NCI-H2107 treated with DMSO at 0.1 percent for 48 hours (cell line): ENCODE measurements at regions not wholly inside any gene's neighbourhood (a gene's known extent, or its start where the extent isn't known, plus 50 kb on each side); places are given as distances from the start of the nearest gene placed in this dataset.
"Not testable (repeated sequence)": the region's sequence is repeated elsewhere in the genome, so short reads cannot be mapped to it uniquely, and the experiment has no call there.

Experiments used
- DNase-seq: peaks from one replicate; lab custom pipeline; 2025; ENCODE audit not compliant: unreplicated experiment; lab: John Stamatoyannopoulos, UW

DNA sequence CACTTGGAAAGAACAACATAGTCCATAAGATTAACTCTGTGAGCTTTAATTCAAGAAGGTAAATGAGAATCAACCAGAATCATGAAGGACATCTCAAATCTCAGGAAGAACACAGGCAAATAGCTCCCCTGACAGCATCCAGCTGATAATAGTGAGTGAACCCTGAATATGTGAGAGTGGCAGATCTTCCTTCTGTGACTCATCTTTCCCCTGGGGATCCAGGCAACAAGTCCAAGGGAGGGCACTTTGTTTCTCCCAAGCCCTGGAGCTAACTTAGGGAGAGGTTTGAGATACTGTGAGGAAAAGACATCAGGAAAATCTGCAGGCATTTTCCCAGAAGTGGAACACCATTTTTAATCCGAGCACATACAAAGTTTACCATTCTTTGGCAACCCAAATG is 763.9 kb upstream of the MGAT4C start:
- no peak for DNase-seq

DNA sequence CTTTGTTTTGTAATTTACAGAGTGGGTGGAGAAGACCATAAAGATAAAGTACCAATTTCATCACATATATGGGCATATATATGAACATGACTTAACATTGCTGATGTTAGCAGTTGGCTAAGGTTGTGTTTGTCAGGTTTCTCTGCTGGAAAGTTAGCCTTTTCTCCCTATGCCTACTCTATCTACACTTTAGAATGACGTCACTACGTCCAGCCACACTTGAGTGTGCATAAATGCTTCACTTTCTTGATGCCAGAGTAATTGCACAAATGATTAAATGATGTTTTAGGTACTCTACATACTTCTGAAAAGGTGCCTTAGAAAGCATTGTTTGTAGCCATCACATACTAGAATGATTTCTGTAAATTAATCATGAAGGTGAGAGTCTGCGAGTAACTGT is 759.2 kb upstream of the MGAT4C start:
- no peak for DNase-seq

DNA sequence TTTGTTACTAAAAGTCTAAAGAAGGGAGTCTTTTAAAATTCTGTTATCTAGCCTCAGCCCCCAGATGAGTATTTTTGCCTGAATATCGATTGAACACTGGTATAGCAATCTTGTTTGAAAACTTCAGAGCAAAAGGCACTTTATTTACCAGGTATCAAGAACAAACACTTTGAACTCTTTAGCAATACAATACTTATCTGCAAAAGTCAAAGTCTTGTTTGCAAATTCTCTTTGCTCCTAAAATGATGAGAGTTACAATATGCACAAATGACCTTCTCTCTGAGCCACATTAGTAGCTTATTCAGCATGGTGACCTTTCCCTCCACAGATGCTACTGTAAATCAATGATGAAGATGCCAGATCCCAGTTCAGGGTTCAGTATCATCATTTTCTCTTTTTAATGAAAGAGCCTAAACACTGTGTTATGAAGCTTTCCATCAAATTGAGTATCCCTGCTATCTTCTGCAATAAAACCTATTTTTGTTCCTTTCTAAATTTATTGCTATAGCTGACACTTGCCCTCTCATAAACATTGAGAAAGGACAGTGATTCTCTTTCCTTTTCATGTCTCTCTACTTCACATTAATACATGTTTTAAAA is 752.7 kb upstream of the MGAT4C start:
- no peak for DNase-seq

DNA sequence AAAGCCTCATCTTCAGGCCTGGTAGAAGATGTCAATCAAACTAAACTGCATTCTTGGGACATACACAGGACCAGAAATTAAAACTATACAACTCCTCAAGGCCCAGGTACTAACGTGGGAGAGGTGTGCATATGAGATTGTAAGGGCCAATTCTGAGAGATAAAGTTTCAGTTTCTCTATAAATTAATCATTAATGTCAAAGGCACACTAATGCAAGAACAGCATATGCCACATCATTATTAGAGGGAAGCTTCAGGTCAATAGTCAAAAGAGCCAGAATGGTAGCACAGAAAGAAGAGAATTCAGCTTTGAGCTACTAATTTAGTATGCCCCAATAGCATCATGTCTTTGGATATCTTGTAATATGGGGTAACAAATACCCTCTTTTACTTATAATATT is 744.9 kb upstream of the MGAT4C start:
- no peak for DNase-seq

DNA sequence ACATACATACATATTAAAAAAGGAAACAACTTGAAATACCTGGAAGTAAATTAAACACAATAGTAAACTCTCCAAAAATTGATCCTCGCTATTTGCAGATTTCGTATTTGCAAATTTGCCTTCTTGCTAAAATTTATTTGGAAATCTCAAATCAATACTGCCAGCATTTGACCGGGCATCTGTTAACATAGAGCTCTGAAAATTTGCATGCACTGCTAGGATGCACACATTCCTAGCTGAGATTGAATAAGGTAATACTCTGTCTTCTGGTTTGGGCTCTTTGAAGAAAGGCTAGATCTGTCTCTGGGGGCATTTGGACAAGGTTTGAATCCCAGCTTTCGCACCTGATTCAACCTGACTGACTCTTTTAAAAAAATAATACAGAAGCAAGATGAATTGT is 729.1 kb upstream of the MGAT4C start:
- DNase-seq, result no peak

DNA sequence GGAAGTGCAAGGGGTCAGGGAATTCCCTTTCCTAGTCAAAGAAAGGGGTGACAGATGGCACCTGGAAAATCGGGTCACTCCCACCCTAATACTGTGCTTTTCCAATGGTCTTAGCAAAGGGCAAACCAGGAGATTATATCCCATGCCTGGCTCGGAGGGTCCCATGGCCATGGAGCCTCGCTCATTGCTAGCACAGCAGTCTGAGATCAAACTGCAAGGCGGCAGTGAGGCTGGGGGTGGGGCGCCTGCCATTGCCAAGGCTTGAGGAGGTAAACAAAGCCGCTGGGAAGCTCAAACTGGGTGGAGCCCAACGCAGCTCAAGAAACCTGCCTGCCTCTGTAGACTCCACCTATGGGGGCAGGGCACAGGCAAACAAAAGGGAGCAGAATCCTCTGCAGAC is 714.4 kb upstream of the MGAT4C start:
- not testable (repeated sequence) for DNase-seq

DNA sequence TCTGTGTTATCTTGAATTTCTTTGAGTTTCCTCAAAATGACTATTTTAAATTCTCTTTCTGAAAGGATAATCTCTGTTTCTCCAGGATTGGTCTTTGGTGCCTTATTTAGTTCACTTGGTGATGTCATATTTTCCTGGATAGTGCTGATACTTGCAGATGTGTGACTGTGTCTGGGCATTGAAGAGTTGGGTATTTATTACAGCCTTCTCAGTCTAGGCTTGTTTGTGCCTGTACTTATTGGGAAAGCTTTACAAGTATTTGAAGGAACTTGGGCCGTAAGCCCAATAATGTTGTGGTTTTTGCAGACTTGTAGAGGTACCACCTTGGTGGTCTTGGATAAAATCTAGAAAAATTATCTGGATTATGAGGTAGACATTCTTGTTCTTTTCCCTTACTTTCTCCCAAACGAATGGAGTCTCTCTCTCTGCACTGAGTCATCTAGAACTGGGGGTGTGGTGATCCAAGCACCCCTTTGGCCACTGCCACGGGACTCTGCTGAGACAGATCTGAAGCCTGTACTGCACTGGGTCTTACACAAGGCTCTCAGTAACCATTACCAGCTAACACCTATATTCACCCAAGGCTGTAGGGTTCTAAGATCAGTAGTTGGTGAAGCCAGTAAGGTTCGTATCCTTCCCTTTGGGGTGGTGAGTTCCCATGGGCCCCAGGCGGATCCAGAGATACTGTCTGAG is 703.7 kb upstream of the MGAT4C start:
- DNase-seq, result no peak

DNA sequence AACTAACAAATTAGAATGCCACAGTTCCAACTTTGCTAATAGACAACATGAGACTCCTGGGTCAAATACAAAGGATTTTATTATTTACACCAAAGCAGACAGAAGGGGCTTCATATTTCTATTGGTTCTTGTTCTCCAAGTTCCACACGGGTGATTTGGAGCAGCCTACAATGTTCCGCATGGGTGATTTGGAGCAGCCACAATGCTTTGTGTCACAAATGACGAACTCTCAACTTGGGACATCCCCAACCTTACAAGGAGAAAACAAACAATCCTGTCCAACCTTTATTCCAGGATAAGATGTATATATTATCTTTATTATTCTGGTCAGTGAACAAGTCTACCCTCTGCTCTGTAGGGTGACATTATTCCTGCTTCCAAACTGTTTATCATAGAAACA is 694.3 kb upstream of the MGAT4C start:
- no peak for DNase-seq

DNA sequence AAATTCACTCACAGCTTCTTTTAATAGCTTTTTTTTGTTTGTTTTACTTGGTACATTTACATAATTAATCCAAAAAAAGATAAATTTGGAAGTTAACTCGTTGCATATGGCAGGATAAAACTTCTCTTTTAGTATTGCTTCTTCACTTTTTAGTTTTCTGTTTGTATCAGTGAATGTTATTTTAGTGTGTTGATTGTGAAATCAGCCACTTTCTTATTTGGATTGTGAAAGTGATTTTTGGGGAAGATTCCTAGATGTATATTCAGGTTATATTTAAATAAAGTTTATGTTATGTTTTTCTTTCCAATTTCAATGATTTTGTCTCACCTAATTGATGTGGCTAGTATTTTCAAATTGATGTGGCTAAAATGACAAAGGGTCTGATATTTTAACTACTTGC is 693.9 kb upstream of the MGAT4C start:
- no peak for DNase-seq

DNA sequence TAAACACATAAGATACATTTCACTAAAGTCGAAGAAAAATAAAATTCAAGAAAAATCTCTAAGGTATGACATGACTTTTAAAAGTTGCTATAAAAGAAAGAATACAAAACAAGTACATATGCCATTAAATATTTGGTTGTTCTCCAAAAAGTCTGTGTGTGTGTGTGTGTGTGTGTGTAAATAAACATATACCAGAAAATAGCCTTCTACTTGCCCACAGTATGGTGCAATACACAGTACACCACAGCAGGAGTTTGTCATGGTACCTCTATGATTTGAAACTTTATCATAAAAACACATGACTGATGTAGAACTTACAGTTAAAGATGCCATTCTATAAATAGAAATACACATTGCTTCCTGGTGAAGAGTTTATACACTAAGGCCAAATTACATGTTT is 692.7 kb upstream of the MGAT4C start:
- DNase-seq, result no peak

DNA sequence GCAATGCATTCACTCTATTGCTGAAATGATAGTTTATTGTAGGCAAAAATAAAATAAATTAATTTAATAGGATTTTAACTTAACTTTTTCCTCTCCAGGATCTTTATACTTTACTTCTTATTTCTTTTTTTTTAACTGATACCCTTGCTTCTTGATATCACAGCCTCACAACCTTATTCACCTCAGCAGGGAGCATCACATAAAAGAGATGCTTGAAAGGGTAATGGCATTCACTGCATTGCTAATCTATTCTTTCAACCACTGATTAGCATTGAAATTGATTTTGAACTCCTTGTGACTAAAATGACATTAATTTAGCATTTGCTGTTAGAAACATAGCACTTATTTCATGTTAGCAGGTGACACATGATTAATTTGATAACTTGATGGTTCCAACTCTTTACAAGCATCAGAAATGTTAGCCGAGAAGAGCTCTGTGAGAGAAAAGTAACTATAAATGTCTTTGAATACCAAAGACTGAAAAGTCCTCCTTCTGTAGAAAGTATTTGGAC is 689.5 kb upstream of the MGAT4C start:
- DNase-seq, result no peak

DNA sequence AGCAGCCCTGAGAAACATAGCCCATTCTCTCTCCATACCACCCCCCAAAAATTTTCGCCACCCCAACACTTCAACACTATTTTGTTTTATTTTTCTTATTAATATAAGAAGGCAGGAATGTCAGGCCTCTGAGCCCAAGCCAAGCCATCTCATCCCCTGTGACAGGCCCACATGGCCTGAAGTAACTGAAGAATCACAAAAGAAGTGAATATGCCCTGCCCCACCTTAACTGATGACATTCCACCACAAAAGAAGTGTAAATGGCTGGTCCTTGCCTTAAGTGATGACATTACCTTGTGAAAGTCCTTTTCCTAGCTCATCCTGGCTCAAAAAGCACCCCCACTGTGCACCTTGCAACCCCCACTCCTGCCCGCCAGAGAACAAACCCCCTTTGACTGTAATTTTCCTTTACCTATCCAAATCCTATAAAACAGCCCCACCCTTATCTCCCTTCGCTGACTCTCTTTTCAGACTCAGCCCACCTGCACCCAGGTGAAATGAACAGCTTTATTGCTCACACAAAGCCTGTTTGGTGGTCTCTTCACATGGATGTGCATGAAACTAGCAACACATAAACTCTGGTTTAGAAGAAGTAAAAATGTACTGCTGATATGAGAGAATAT is 688.1 kb upstream of the MGAT4C start:
- not testable (repeated sequence) for DNase-seq

DNA sequence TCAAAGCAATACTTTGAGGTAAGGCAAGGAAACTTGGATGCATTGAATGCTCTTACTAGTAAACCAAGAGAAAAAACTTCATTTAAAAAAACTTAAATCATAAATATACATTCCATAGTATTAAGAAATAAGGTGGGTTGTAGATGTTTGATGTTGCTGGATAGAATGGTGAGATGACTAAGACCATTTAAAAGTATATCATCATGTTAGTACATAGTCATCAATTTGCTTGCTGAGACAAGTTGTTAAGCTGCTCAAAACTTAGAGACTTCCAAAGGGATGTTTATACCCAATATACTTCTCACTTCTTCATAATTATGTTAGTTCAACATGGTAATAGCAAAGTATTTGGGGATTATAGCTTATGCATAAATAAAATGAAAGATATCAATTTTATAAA is 675.5 kb upstream of the MGAT4C start:
- no peak for DNase-seq

DNA sequence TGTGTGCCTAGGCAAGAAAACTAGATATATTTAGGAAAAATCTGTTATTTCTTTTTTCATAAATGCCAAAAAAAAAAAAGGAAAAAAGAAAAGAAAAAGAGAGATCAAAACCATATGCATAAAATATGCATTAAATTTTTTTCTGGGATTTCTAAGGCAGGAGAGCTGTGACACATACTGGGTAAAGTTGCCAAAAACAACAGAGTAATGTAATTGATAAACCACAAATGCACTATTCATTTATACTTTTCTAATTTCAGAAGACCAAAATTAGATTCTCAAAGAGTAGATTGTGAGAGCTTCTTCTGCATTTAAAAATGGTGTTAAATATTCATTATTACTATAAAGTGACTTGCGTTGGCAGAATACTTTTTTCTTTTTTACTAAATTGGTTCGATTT is 673.8 kb upstream of the MGAT4C start:
- no peak for DNase-seq

DNA sequence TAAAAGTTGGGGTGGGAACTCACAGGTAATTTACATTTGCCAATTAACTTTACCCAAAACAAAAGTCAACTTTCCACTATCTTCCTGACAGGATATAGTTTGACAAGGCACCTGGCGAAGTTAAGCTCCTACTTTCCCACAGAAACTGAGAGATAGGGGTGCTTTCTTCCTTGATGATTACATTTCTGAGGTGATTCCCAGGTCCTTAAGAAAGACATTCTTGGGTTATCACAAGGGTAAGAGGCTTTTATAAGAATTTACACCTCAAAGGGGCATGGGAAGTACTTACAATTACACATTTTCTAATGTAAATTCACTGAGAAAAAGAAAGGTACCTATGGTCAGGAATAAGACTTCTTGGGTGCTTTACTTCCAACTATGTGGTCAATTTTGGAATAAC is 660.9 kb upstream of the MGAT4C start:
- no peak for DNase-seq

DNA sequence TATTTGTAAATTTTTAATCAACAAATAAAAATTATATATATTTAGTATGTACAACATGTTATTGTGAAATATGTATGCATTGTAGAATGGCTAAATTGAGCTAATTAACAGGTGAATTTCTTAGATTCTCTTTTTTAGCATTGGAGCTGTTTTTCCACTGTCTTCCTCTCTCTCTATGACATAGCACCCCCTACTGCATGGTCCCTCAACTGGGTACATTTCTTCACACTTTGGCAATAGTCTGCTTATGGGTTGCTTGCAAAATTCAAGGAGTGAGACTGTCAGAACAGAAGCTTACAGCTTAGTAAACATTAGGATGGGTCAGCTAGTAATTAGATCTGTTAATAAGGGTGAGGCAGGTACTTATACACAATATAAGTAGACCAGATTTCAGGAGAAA is 658.5 kb upstream of the MGAT4C start:
- DNase-seq, result no peak

DNA sequence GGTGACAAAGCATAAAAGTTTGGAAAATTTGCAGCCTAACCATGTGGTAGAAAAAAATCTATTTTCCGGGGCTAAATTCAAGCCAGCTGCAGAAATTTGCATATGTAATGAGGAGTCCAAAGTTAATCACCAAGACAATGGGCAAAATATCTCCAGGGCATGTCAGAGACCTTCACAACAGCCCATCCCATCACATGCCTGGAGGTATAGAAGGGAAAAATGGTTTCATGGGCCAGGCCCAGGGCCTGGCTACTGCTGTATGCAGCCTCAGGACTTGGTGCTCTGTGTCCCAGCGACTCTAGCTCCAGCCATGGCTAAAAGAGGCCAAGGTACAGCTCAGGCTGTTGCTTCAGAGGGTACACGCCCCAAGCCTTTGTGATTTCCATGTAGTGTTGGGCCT is 655.8 kb upstream of the MGAT4C start:
- DNase-seq, result no peak

DNA sequence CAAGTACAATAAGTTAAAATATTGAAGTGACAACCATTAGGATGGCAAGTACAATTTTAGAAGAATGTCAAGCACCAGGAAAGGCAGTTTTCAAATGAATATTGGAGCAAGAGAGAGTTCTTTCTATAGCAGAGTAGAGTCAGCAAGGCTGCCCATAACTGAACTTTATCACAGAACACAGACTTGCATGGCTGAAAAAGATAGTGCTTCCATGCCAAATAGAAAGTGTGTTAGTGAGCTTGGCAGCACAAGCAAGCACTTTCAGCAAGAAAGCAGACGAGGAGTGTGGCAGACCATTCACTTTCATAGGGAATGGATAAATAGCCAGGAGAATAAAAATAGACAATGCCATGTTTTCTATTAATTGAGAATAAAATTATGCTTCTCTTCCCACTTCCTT is 647.0 kb upstream of the MGAT4C start:
- no peak for DNase-seq

DNA sequence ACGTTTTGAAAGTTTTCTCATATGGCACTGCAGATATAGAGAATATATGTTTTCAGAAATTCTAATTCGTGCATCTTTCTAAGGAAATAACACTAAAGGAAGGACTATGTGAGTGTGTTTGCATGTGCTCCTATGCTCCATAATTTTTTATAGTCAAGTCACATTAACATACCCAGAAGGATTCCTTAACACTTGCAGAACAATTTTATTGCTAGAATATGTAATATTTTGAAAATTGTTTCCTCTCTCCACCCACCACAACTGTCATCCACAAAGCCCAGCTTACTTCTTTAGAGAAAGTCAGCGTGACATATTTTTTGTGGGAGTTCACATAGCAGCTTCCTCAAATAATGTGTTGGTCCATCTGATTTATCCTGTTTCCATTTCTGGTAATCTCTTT is 604.6 kb upstream of the MGAT4C start:
- no peak for DNase-seq

DNA sequence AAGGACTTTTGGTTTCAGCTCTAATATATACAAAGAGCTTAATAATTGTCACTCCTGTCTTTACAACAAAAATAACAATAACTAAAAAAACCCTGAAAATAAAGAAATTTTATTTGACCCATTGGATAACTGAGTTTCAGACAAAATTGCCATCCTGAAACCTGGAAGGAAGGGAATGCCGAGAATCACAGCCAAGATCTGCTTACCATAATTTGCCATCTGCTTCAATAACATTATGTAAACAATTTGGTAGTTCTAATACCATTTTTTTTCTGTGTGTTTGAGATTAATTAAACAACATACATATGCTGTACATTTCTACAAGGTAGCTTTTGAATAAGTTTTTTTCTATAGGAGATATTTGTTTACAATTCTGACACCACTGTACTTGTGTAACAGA is 596.3 kb upstream of the MGAT4C start:
- DNase-seq, result no peak

DNA sequence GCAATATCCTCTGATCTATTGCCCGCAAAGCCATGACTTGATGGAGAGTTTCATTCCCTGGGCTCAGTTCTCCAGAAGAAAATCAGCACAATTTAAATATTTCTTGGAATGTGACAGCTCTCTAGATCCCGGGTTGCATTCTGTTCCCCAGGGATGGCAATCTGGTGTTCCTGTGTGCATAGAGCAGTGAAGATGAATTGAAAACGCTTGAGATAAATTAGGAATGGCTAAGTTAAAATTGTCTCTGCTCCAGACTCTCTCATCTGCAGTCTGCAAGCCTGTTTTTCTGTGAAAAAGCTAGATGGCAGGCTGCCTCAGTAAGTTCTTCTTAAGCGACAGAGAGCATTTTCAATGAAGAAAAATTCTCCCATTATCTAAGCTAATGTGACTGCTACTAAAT is 582.5 kb upstream of the MGAT4C start:
- no peak for DNase-seq

DNA sequence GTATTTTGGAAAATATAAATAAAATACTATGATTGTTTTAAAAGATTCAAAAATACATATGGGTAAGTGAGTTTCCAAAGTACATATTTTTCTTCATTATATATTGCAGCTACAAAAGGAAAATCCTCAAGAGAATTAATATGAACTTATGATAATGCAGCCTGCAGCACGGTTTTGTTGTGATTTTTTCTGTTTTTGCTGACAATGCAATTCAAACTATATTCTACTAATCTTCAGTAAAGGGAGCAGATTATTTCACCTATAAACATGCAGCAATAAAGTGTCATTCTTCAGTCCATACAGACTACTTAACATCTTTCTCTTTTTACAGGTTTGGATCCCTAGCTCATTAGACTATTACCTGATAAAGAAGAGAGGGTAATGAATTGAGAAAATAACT is 582.1 kb upstream of the MGAT4C start:
- DNase-seq, result no peak

DNA sequence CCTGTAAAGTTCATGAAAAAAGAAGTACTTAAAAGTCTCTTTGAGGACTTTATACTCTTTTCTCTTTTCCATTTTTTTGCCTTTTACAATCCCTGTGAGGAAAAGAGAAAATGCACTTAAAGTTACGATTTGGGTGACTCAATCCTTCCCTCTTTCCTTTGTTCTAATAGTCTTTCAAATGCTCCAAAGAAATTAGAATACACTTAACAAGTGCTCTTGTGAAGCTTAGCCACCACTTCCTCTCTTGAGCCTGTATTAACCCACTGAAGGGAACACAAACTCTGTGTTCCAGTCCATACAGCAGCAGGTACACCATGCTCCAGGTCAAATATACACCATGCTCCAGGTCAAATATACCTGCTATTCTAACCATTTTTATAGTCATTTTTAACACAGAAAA is 581.1 kb upstream of the MGAT4C start:
- no peak for DNase-seq
